Anterior cingulate cortex (tissue), 58 donors: ENCODE measurements at regions not wholly inside any gene's neighbourhood (a gene's known extent, or its start where the extent isn't known, plus 50 kb on each side); places are given as distances from the start of the nearest gene placed in this dataset.

Experiments used
- DNase-seq, 58 donors: peaks; one replicate each; lab custom pipeline; 2025; lab: John Stamatoyannopoulos, UW

DNA sequence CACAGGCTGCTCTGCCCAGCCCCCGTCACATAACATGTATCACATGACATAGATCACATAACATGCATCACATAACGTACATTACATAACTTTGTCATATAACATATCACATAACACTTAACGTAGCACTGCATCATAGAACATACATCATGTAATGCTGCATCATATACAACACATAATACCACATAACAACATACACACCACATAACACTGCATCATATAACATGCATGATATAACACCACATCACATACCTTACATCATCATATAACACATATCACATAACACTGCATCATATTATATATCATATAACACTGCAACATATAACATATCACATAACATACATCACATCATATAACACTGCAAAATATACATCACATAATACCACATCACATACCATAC lies 83.8 kb downstream of the AXIN2 start:
- no peak for DNase-seq

DNA sequence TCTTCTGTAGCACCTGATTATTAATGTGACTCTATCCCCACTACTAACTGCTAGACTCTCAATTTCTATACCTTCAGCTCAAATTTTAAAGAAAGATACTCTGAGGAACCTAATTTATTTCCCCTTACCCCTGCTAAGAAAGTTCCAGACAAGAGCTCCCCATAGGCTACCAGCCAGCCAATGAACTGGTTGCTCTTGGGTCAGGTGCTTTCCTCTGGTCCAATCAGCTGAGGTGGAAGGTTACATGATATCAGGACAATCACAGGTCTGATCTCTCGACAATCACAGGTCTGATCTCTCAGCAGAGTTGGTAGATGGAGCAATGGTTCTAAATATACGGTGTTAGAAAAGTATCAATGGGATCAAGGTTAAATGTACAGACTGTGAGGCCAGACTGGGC lies 86.8 kb downstream of the AXIN2 start:
- DNase-seq, result no peak

DNA sequence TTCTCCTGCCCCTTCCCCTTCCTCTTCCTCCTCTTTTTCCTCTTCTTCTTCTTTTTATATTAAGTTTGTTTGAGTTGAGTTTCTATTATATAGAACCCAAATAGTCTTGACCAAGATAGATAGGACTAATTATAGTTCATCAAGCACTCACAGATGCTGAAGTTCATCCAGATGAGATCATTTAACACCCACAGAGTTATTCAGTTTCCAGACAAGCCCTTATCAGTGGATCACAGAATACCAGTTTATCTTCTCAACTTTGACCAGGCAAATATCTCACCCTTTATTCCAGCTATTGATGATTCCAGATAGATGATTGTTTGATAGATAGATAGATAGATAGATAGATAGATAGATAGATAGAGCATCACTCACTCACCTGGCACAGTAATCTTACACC lies 87.5 kb downstream of the AXIN2 start:
- no peak for DNase-seq

DNA sequence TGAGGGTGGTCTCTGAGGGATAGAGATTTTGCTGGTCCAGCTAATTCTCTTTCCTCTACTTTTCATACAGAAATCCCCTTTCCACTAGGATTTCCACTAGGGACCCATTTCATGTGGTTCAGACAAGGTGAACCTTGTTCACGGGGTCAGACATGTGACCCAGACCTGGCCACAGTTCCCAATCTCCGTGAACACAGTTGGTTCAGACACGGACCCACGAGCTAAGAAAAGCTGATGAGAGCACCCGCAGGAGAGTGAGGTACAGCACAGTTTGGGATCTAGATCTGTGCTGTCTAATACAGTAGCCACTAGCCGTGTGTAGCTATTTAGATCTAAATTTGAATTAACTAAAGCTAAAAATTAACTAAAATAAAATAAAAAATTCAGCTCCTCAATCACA lies 88.1 kb downstream of the AXIN2 start:
- DNase-seq, result no peak

DNA sequence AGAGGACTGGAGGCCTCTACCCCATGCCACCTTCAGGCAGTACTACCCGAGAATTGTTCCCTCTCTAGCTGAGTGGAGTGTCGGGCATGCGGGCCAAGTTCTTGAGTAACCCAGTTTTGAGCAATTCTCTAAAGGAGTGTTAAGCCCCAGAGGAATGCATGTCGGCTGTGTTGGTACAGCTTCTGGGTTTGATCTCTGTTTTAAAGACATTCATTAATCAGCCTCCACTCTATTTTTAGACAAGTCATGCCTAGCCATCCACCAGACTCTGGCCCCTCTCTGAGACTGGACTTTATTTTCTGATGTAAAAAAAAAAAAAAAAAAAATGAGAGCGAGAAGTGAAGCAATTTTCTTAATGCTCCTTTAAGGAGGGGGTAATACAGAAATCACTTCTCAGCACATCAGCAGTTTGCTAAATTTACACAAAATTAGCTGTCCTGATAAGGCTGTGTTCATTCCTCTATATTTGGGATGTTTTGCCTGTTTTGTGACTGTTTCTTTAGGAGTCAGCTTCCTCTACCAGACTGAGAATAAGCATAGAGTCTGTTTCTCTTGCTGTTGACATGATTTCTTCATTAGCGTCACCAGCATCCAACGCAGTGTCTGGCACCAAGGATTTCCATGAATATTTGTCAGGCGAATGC lies 88.7 kb downstream of the AXIN2 start:
- peak in 7 of 58 donors; percentile 2 to 34 (median 9) for DNase-seq

DNA sequence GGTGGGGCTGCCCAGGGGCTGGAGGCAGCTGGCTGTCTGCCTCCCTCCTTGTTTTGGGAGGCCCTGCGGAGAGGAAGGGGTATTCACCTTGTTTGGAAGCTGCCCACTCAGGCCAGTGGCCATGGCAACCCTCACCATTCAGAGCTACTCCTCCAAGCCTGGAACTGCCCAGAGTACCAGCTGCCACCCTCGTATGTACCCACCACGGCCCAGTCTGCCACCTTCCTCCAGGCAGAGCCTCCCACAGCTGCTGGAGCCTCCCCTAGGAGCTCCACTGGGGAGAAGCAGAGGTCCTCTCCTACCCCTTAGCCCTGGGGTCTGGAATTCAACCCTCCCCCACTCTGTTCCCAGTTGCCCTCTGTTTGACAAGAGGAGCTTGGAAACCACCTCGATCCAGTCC lies 90.7 kb downstream of the AXIN2 start:
- no peak for DNase-seq

DNA sequence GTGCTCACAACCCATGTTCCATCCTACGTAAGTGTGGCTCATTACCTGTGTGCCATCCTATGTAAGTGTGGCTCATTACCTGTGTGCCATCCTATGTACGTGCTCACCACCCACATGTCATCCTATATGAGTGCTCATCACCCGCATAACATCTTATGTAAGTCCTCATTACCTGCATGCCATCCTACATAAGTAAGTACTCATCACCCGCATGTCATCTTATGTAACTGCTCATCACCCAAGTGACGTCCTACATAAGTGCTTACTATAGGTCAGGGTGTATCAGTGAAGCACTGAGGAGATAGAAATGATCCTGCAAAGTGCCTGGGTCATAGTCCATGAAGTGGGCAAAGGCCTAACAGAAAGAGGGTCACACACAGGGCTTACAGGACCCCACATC lies 93.1 kb downstream of the AXIN2 start:
- no peak for DNase-seq

DNA sequence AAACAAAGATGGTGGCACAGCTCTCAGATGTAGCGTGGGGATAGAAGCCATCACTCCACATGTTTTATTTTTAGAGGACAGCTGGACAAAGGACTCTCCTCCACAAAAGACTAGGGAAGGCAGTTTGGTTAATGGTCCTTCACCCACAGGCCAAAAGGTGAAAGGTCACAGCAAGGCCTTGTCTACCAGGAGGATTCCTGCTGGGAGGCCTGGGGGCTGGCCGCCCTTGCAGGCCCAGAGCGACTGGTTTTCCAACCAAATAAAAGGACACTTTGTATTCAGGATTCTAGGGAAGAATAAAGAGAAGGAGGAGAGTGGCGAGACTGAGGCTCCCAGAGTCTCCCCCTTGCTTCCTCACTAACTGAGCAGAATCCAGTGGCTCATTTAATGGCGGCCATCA lies 94.3 kb downstream of the AXIN2 start:
- no peak for DNase-seq

DNA sequence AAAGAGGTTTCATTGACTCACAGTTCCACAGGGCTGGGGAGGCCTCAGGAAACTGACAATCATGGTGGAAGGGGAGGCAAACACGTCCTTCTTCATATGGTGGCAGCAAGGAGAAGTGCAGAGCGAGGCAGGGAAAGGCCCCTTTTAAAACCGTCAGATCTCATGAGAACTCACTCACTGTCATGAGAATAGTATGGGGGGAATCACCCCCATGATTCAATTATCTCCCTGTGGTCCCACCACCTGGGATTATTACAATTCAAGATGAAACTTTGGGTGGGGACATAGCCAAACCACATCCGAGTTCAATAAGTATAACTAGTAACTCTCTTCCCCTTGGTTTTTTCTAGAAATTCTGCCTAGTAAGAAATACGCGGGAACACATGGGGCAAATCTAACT lies 94.9 kb downstream of the AXIN2 start:
- DNase-seq, result no peak

DNA sequence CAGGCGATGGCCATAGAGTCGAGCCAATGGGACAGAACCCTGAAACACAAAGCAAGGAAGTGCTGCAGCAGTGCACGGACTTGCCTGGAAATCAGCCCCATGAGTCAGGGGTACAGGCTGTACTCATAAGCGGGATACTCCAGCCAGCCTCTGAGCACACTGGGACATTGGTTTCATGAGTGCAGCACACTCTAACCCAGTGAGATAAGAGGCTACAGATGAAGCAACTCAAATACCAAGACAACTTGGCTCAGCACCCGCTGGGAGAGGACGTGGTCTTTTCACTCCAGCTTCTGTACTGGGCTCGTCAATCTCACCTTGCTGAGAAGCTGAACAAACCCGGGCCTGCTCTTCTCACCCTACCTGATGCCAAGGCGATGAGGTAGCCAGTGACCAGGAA lies 98.2 kb downstream of the AXIN2 start:
- no peak for DNase-seq

DNA sequence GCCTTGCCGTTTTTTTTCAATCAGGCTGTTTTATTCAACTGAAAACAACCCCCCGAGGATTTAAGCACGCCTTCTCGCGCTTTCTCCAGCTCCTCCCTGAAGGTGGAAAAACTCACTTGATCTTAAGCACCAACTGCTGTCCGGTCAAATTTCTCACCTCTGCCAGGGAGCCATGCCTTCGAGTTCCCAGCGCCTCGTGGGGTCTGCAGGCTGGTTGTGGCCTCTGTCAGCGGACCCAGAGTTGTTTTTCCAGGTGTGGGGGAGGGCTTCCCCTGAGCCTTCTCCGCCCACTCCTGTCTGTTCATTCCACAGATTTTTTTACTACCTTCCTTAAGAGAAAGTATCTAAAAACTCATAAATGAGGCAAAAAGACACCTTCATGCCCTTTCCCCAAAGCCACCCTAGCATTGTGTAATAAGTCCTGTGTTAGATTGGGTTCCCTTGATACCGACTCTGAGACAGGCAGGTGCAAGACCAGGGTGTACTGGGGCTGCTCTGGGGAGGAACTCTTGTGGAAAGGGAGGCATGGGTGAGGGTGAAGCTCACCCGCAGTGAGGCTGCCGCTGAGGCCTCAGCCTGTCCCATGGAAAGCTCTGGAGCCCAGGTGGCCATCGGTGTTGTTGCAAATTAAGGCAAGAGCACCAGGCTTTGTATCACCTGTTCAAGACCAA lies 101.6 kb downstream of the AXIN2 start:
- peak in 1 of 58 donors; percentile 9 for DNase-seq

DNA sequence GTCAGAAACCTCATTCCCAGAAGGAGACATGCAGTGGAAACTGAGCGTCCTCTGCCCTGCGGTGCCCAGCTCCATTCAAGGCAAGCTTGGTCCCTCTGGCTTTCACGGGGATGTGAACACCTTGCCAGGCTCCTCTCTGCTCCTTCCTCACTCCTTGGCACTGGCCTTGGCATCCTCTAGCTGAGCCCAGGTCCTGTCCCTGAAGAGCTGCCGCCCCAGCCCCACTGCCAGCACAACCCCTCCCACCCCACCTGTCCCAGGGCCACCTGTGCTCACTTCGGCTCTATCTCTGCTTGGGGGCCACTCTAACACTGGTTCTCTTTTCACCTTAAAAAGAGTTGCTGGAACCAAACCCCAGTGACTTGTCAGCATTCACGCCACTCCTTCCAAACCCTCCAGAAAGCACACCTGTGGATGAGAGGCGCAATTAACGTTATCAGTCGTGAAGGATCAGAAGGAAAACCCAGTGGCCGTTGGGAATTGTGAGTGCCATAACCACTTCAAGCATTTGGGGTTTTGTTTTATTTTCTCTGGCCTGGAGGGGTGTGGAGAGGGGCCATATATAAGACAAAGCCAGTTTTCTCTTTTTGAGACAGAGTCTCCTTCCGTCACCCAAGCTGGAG lies 103.7 kb downstream of the AXIN2 start:
- no peak for DNase-seq

DNA sequence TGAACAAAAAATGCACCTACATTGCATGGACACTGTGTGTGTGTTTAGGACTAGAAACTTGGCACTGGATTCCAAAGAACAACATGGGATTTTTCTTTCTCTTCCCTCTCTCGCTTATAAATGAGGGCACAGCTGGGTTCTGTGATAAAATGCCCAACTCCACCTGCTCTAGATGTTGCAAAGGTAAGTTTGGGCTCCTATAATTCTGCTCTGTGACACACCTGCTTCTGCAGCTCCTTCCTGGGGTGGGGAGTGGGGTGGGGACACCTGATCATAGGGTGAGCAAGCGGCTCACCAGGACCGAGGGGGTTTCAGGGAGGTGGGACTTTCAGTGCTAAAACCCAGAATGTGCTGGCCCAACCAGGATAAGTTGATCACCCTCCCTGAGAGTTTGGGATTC lies 104.3 kb downstream of the AXIN2 start:
- DNase-seq, result no peak

DNA sequence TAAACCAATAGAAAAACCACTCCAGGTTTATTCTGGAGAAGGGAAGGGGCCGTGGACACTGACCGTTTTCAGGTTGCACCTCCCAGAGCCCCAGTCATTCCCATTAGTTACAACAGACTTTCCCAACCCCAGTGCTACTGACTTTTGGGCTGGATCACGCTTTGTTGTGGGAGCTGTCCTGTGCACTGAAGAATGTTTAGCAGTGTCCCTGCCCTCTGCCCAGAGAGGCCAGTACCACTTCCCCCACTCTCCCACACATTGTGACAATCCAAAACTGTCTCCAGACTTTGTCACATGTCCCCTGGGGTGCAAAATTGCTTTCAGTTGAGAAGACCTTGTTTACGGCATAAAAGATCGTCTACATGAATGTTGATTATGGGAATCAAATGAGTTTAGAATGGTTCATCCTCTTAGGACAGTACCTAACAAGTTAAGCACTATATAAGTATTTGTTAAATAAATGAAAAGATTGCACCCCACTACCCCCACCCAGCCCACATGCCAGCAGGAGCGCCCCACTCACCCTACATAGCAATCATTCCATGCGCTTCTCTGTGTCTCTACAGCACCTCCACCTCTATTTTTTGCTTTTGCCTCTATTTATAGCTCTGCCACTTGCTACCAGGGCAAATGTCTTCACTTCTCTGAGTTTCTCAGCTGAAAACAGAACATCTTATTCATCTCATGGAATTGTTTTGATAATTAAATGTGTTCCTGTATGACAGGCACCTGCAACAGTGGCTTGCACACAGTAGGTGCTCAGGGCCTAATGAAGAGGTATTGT lies 104.9 kb downstream of the AXIN2 start:
- DNase-seq, result no peak

DNA sequence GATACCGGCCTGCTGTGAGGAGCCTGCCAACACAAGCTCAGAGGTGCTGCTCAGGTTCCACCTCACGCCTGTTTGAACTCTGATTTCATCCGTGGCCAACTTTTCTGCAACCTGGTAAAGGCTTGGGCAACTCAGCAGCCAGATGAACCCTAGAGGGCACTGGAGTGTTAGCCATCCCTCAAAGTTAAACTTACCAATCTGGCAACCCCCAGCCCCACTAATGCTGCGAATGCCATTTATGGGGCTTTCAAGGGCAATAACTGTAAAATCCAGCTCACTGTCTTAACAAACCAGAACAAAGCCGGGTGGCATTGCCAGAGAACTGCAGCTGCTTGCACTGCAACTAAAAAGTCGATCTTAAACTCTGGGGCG lies 105.5 kb downstream of the AXIN2 start:
- DNase-seq, result peak in 9 of 58 donors; percentile 2 to 30 (median 7)

DNA sequence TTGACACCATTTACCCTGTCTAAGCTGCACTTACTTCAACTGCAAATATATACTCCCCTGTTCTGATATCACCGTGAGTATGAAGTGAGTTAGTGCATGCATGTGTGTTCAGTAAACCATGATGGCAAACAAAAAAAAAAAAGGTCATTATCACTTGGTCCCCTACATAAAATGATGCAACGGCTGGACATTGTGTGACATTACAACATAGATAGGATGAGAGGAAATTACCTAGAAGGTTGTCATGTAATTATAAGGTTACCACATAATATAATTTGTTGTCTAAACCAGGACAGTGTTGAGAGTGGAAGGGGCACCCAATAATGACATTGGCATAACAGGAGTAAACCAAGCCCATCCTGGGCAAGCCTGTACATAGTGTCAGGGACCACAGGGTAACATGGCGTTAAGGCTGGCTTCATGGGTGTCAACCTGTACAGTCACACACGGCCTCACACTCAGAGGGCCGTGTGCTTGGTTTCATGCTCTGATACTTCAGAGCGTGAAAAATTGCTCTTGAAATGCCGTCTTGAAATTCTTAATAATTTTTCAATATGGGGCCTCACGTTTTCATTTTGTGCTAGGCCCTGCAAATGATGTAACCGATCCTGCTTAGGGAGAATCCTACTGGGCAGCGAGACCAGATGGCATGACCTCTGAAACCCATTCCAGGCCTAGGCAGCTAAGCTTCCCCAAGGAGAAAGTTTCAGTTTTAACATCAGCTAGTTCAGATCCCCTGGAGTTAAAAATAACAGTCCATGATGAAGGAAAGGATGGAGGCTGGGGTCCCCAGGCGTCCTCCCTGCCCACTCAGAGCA lies 106.1 kb downstream of the AXIN2 start:
- DNase-seq, result no peak

DNA sequence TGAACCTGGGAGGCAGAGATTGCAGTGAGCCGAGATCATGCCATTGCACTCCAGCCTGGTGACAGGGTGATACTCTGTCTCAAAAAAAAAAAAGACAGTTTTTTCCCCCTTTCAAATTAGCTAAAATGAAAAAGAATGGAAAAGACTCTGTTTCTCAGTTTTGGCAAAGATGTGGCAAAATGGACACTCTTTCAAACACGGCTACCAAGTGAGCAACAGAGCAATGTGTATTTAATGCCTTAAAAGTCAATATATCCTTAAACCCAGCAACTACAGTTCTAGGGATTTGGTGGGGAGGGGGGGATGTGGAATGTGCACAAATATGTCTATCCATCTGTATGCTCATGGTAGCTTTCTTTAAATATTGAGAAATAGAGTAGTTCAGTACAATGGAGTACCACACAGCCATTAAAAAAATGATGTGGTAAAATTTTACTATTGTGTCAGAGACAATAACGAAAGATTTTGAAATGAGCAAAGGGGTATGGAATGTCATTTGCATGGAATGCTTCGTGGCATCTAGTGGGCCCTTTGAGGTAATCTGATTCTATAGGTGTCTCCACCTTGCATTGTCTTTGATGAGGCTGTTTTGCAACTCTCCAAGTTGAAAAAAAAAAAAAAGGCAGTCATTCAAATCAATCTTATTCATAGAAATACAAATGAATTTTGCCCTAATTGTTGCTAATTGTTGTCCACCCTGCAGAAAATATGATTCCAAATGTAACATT lies 108.1 kb downstream of the AXIN2 start:
- DNase-seq, result no peak

DNA sequence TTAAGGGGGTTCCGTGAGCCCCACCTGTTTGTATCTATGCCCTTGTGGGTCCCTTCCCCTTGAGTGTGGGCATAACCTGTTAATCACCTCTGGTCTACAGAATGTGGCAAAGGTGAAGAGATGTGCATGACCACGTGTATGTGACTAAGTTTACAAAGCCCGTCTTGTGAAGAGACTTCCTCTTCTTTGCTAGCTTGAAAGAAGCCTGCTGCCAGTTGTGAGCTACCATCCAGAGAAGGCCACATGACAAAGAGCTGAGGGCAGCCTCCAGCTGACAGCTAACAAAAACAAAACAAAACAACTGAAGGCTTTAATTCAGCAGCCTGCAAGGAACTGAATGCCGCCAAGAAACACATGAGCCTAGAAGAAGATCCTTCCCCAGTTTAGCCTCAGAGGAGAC lies 112.0 kb downstream of the AXIN2 start:
- no peak for DNase-seq

DNA sequence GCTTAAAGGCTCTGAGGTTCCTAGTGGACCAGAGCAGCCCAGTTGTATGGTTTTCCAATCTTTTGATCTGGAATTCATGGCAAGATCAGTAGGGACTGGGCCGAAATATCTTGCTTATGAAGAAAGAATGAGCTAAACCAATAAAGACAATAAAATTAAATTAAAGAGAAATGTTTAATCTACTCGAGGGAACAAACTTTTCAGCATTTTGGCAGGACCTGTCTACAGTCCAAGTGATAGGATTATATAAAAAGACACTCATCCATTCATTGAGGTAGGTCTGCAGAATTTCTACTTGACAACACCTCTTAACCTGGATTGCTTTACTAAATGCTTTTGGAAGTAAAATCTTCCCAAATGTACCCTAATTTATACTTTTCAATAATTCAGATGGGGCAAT lies 113.6 kb downstream of the AXIN2 start:
- DNase-seq, result no peak
